GM21360 (cell line): ENCODE measurements at regions not wholly inside any gene's neighbourhood (a gene's known extent, or its start where the extent isn't known, plus 50 kb on each side); places are given as distances from the start of the nearest gene placed in this dataset.

ENCODE experiments used
- ATAC-seq: cut with Tn5 transposase; IDR thresholded peaks from one replicate; pipeline ENCODE4 v1.9.1; 2021; ENCODE audit warnings: mild to moderate bottlenecking, moderate library complexity; ENCODE audit not compliant: unreplicated experiment

DNA sequence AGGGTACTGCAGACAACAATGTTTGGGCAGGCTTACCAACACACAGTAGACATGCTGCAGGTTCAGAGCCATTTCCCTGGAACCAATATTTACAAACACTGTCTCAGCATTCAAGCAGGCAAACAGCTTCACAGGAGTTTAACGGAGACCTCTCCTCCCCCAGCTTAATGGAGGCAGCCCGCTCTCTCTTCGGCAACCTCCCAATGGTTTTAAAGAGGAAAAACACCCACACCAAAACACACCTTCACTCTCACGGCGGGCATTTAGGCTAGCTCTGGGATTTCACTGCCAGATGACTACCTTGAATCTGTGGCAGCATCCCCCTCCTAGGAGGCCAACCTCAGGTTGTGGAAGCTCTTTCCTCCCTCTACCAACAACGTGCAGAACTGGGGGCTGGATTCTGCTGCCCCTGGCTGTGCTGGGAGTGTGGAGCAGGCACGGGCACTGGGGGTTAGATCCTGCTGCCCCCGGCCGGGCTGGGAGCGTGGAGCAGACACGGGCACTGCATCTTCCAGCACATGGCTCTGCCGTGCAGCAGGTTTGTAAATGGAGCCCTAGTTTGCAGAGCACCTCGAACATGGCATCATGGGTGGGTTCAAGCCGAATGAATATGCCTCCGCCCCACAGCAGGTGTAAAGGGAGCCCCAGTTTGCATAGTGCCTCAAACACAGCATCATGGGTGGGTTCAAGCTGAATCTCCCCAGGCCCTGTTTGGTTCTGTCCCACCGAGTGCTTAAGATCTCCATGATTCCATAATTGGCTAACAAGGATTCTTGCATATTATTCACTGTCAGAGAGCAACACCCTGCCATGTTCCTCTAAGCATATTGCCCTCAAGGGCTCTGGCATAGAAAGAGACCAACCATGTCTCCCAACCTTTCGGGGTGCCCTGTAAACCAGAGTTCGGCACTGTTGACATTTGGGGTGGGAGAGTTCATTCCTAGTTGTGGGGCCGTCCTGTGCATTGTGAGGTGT, 86.4 kb downstream of the RBFOX3 start:
- ATAC-seq = no peak

DNA sequence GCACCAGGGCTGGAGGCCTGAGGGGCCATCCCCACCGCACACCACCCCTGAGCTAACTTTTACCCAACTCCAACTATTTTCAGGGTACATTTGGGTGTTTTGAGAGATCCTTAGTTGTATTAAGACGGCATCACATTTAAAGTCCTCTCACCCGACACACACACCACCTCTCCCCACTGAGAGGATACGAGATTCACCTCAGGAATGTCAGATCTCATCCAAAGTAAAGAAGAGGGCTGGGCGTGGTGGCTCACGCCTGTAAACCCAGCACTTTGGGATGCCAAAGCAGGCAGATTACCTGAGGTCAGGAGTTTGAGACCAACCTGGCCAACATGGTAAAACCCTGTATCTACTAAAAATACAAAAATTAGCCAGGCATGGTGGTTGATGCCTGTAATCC, 88.4 kb downstream of the RBFOX3 start:
- ATAC-seq = no peak

DNA sequence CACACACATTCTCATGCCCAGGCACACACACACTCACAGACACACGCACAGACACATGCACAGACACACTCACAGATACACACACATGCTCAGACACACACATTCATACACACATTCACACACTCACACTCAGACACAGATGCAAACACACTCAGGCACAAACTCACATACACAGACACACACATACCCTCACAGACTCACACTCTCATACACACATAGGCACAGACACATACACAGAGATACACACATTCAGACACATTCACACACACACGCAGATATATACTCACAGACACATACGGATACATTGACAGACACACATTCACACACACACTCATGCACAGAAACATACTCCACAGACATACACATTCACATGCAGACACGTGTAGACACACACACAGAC, 89.6 kb downstream of the RBFOX3 start:
- no peak for ATAC-seq

DNA sequence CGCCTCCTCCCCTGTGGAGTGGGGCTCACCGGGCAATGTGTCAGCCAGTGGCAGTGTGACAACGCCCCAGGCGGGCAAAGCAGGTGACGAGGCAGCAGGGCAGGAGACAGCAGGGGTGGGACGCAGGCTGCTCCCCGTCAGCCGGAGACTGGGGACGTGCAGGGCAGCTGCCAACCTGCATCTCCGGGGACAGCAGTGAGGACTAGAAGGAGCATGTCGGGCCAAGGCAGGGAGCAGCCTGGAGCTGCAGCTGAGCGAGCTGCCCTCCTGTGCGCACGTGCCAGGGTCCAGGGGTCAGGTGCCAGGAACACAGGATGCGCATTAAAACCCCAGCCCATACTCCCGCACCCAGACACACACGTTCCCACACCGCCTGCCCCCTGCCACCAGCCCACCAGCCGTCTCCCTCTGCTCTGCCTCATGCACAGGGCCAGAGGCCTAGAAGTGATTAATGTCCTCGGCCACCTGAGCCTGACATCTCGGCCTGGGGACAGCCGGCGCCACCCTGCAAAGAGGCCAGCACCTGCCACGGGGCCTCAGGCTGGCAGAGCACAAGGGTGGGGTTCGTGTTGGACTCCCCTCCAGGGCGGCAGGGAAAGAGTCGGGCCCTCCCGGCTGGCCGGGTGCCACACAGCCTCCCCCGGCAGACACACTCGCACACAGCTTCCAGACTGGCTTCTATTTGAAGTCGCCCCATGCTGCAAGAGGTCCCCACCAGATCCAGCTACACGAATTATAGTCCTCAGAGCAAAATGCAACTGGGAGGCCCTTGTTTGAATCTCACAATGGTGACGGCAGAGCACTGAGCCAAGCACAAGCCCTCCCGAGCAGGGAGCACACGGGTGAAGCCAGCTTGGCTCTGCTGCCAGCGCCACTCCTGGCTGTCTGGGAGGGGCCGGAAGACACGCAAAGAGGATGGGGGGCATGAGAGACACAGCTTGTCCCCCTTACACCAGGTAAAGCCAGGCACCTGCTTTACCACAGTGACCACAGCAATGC, 90.4 kb downstream of the RBFOX3 start:
- ATAC-seq = no peak

DNA sequence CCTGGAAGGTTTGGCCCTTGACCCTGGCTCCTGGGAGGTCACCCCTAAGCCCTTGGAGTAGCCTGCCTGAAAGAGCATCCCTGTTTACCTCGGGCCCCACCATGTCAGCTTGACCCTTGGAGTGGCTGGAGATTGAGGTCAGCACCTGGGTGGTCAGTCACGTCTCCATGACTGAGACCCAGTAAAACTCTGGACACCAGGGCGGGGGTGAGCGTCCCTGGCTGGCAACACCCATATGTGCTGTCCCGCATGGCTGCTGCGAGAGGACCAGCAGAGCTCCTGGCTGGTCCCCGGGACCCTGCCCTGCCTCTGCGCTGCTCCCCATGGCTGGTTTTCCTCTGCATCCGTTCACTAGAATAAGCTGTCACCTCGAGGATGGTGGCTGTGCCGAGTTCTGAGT, 91.2 kb downstream of the RBFOX3 start:
- ATAC-seq = no peak

DNA sequence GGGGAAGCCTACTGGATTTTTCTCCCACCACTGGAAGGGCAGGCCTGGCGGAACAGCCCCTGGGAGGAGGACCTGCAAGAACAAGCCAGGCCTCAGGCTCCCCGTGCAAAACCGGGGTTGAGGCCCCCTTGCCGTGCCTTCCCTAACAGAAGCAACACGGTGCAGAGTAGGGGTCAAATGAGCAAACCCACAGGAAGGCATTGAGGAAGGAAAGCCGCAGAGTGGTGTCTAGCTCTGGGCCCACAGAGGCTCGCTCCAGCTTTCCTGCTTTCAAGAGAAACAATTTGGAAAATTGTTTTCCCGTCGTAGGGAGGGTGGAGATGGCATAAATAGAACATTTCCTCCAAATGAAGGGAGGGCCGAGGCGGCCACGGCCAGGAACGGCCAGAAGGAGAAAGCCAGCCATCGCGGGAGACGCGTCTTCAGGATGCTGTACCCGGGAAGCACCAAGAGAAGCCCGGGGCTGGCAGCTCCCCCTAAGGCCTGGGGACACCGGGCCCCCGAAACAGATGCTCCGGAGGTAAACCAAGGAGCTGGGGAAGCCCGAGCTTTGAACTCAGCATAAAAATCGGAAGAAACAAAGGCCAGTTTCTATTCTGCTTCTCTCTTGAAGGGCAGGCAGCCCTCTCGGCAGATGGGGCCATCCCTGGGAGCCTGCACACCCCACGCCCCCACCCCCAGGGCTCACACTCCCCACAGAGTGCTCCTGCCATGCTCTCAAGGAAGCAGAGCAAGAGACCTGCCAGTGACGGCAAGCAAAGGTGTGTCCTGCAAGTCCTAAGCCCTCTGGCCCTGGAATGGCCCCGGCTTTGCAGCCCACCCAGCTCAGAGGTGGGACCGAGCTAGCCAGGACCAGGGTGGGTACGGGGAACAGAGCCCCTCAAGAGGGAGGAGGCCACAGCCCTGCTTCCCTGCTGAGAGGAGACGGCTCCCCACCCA, 92.0 kb downstream of the RBFOX3 start:
- ATAC-seq = no peak

DNA sequence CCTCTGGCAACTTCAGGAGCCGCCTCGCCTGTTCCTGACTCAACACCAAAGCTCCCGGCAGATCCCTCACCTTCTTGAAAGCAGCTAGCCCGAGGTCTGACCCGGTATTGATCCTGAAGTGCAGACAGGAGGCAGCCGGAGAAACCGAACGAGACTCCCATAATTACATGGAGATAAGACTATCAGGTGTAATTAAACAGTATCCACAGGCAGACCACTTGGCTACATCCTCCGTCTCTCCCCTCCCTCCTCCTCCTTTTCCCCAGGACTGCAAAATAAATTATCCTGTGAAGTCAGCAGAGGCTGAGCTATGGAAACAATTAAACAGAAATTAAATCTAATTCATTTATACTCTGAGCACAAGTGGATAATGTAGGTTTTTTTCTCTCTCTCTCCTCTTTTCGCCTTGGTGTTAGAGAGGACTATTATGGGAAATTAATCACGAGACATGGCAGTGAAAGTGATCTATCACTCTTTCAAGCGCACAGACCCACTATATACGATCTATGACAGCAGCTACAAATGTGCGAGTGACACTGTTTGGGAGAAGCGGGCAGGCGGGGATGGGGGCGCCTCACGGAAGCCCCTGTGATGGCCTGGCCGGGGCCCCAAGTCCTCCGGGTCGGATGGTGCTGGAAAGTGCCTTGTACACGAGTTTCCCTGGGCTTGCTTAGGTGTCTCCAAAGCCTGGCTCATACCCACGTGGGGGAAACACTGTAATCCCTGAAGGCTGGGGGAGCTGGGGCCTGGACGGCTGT, 92.8 kb downstream of the RBFOX3 start:
- ATAC-seq = no peak

DNA sequence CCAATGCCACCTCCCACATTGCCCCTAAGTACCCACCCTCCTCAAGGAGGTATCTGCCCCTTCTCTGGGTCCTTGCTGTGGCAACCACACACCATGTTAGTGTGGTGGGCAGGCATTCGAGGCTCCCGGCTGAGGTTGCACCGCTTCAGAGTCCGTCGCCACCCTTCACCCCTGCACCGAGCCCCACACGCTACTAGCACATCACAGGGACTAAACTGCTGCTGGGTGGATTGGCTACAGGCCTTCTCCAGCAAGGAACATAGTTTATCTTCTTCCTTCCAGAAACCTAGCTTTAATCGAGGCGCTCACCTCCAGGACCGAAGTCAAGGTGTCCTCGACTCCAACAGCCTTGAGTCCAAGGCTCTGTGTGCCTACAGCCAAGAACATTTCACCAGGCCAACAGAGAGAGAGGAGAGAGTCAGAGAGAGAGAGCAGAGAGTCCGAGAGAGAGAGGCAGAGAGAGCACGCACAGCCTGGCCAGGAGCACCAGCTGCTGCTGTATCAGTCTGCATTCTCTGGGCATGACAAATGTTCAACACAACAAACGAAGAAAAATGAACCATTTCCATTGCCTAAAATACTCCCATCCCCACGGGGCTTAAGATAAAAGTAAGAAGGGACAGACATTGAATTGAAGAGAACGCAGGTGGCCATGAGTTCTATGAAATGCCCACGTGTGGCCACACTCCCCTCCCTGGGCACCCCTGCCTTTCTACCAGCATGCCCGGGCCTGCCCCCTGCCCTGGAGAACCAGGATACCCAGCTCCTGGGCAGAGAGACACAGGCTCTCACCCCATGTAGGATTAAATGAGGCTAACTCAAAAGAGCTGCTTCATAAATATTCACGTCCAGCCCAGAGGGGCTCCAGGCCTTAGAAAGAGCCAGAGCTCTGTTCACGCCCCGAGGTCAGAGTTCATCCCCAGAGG, 94.9 kb downstream of the RBFOX3 start:
- ATAC-seq = no peak

DNA sequence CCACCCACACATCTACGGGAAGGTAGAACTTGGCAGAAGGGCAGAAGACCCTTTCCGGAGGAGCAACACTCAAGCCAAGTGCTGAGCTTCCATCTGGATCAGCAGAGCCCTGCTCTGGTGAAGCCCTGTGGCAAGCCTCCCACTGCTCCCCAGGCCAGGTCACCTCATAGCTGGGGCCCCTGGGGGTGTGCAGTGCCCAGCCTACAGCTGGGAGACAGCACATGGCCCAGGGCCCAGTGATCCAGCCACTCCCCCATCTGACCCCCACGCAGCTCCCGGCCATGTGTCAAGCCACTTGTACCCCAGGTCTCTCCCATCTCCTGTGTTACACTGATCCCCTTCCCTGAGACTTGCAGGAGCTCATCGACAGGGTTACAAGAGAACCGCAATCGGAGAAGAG, 95.7 kb downstream of the RBFOX3 start:
- no peak for ATAC-seq

DNA sequence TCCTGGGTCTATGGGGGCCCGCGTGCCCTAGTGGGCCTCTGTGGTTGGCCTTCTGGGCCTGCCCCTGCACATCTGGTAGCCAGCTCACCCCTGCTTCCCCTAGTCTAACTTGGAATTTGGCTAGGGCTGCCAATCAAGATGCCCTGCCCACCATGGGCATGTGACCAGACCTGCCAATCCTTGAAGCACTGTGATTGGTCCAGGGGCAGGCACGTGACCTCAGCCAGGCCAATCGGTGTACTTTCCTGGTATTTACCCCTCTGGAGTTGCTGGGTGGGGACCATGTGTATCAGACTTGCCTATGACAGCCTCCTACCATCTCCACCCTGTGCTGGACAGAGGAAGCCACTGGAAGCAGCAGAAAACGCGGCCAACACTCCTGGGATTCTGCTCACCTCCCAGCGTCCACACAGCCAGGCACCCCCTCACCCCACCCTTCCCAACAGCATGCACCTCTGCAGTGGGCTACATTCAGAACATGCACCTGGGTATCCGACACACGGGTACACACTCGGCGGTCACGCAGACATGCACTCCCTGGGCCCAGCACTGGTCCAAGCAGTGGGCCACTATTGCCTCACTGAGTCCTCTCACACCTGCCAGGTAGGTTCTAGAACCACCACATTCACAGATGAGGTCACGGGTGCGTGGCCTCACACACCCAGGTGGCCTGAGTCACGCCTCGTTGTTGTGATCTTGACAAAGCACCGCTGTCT, 96.9 kb downstream of the RBFOX3 start:
- ATAC-seq = no peak

DNA sequence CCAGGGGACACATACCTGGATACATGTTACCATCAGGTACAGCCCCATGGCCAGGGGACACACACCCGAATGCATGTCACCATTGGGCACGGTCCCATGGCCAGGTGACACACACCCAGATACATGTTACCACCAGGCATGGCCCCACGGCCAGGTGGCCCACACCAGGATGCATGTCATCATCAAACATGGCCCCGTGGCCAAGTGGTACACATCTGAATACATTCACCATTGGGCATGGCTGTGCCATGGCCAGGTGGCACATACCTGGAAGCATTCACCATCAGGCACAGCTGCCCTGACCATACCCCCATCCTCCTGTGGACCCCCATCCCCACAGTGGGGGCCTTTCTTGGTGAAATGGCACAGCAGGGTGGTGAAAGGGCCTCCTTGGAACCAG, 97.6 kb downstream of the RBFOX3 start:
- ATAC-seq = no peak

DNA sequence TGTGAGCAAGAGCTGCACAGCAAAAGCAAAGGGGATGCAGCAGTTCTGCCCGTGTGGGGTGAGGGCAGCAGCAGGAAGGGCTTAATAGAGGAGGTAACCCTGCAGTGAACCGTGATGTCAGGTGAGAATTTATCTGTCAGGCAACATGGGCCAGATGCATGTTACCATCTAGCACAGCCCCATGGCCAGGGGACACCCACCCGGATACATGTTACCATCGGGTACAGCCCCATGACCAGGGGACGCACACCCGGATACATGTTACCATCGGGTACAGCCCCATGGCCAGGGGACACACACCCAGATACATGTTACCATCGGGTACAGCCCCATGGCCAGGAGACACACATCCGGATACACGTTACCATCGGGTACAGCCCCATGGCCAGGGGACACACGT, 99.4 kb downstream of the RBFOX3 start:
- ATAC-seq = no peak

DNA sequence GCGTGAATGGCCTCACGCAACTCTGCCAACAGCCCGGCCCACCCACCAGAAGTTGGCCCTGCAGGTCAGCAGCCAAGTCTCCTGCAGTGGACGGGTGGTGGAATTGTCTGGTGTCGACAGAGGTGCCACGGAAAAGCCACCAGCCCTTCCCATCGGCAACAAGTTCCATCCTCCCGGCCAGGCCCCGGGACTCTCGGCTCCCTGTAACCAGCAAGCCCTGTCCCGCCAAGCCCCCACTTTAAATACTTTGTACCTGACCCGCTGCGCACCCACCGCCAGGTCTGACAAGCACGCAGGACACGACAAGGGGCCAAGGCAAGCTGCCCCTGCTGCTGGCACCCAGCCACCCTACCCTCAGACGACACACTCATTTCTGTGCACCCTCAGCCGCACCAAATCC, 100.8 kb downstream of the RBFOX3 start:
- no peak for ATAC-seq

DNA sequence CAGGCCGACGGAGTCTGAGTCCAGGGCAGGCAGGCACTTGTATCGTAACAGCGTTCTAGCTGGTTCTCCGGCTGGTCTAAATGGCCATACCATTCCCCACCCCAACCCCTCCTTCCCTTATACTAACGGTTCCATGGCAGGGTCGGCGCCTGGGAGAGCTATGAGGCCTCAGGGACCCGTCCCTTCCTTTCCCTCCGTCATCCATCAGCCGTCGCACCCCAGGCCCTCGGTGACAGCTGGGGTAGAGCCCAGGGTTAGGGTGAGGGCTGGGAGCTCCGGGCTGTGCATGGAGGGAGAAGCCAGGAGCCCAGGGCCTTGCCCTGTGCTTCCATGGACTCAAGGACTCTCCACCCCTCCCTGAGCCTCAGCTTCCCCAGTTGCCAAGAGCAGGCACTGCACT, 101.4 kb downstream of the RBFOX3 start:
- no peak for ATAC-seq

DNA sequence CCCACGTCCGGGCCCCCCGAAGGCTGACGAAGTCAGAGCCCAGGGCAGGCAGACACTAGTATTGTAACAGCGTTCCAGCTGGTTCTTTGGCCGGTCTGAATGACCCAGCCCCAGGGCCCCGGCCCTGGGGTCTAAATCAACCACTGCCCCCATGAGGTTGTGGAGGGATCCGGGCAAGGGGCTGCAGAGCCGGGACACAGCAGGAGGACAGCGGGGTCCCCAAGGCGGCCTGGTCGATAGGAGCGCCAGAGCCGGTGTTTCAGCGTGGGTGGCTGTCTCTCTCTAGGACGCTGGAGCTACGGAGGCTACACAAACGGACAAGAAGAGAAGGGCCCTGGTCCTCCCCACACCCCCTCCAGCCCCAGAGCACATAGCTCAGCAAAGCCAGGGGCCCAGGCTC, 101.8 kb downstream of the RBFOX3 start:
- no peak for ATAC-seq

DNA sequence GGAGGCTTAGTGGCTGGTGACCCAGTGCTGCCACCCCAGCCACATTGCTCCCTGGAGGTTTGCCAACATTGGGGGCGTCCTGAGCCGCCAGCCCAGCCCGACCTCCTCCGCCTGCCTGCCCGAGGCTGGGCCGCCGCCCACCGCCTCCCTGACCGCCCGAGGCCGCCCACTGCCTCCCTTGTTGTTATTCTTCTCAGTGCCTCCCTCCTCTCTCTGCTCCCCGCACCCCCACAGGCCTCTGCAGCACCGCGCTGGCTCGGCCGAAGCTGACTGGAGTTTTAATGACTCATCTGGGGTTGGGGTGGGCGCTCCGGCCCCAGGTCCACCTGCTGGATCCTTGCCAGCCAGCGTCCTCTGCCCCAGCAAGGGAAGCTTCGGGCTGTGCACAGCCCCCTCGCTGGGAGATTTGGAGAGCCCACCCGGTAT, 102.5 kb downstream of the RBFOX3 start:
- ATAC-seq = no peak

DNA sequence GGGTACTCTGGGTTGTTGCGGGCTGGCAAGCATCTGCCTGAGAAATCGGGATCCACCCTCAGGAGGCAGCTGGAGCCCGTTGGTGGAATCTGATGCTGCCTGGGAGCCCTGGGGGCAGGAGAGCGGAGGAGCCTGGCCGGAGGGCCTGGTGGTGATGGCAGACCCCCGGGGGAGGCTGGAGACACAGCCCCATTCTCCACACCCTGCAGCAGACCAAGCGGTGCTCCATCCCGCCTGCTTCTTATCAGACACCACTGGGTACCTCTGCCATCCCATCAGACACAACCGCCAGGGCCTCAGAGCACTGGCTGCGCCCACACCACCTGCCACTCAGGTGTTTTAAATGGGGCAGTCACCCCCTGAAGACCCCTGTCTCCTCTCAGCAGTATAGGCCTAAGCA, 103.9 kb downstream of the RBFOX3 start:
- ATAC-seq = no peak
